Left ventricle myocardium inferior (tissue), 1 donor: ENCODE measurements at regions not wholly inside any gene's neighbourhood (a gene's known extent, or its start where the extent isn't known, plus 50 kb on each side); places are given as distances from the start of the nearest gene placed in this dataset.

Experiments used
- DNase-seq: peaks from one replicate; pipeline ENCODE4 v3.0.0-alpha.2; 2020
- H3K27ac ChIP-seq: fragments of 200-600 bp; replicated peaks from 2 replicates; pipeline ENCODE4 v1.8.0; 2021
- H3K27me3 ChIP-seq: fragments of 200-600 bp; 2 replicates; pipeline ENCODE4 v1.8.0; 2021; ENCODE audit warnings: low read depth
- H3K36me3 ChIP-seq: fragments of 200-600 bp; 2 replicates; pipeline ENCODE4 v1.8.0; 2021
- H3K4me1 ChIP-seq: fragments of 200-600 bp; 2 replicates; pipeline ENCODE4 v1.8.0; 2021
- H3K4me3 ChIP-seq: fragments of 200-600 bp; 2 replicates; pipeline ENCODE4 v1.8.0; 2021; ENCODE audit warnings: mild to moderate bottlenecking, moderate library complexity
- H3K9me3 ChIP-seq: fragments of 200-600 bp; replicated peaks from 2 replicates; pipeline ENCODE4 v1.8.0; 2021
- intact Hi-C: fragments of 100-400 bp; cut with micrococcal nuclease; formaldehyde crosslinking; loops from one replicate; pipeline ENCODE4 v1.11.0; 2022
- TF ChIP-seq, protein P1 (sequence below): fragments of 200-600 bp; IDR thresholded peaks from 2 replicates; pipeline ENCODE4 v1.8.0; 2021; ENCODE audit warnings: antibody characterized with exemption, mild to moderate bottlenecking, borderline replicate concordance
- donor health status: DM: no; HTN: yes; CAD: no; lungs with severe emphysema.

- Histone ChIP-seq H3K4me3 (no peak overlapping the region), H3K9me3 (peaks cover 28% of the 10 kb centered on the region), H3K27ac (no peak overlapping the region), H3K27me3 (peaks cover 2% of the 10 kb centered on the region), H3K4me1 (peaks cover 5% of the 10 kb centered on the region), H3K36me3 (no peaks in the 10 kb centered on the region)
- intact Hi-C loops = no loop called here
- no peak for DNase-seq
- TF ChIP-seq, protein P1, sequence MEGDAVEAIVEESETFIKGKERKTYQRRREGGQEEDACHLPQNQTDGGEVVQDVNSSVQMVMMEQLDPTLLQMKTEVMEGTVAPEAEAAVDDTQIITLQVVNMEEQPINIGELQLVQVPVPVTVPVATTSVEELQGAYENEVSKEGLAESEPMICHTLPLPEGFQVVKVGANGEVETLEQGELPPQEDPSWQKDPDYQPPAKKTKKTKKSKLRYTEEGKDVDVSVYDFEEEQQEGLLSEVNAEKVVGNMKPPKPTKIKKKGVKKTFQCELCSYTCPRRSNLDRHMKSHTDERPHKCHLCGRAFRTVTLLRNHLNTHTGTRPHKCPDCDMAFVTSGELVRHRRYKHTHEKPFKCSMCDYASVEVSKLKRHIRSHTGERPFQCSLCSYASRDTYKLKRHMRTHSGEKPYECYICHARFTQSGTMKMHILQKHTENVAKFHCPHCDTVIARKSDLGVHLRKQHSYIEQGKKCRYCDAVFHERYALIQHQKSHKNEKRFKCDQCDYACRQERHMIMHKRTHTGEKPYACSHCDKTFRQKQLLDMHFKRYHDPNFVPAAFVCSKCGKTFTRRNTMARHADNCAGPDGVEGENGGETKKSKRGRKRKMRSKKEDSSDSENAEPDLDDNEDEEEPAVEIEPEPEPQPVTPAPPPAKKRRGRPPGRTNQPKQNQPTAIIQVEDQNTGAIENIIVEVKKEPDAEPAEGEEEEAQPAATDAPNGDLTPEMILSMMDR = no peak
Observed at GRCh38 chr16:87000001-87000400, 317.2 kb downstream of the C16orf95 start.

GRCh38 chr16:87002717-87003413, 314.3 kb downstream of the C16orf95 start:
- H3K27ac ChIP-seq = no peak overlapping the region
- TF ChIP-seq, protein P1 = no peak

DNA sequence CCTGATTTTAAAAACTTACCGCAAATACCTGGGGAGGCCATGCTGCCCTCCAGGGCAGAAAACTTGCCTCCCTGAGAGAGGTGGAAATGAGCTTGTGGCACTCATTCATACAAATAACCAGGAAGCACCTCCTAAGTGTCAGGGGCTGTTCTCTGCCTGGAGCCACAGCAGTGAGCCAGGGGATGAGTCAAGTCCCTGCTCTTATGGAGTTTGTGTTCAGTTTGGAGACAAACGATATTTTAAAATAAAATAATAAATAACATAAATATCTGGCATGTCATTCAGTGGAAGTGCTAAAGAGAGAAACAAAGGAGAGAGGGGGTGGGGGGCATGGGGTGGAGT, 313.8 kb downstream of the C16orf95 start:
- DNase-seq = no peak
- Histone ChIP-seq H3K36me3 (no peaks in the 10 kb centered on the region), H3K4me3 (no peak overlapping the region), H3K4me1 (no peaks in the 10 kb centered on the region), H3K27ac (no peak overlapping the region), H3K27me3 (no peaks in the 10 kb centered on the region), H3K9me3 (peaks cover 35% of the 10 kb centered on the region)
- TF ChIP-seq, protein P1 = no peak
- intact Hi-C loops = no loop called here

More at GRCh38 chr16:87002717-87003413, 314.3 kb downstream of the C16orf95 start:
- H3K4me1 ChIP-seq = no peaks in the 10 kb centered on the region
- no peaks in the 10 kb centered on the region for H3K36me3 ChIP-seq
- DNase-seq = no peak
- peaks cover 31% of the 10 kb centered on the region for H3K9me3 ChIP-seq
- no peaks in the 10 kb centered on the region for H3K27me3 ChIP-seq
- no peak overlapping the region for H3K4me3 ChIP-seq
- intact Hi-C loops = no loop called here

DNA sequence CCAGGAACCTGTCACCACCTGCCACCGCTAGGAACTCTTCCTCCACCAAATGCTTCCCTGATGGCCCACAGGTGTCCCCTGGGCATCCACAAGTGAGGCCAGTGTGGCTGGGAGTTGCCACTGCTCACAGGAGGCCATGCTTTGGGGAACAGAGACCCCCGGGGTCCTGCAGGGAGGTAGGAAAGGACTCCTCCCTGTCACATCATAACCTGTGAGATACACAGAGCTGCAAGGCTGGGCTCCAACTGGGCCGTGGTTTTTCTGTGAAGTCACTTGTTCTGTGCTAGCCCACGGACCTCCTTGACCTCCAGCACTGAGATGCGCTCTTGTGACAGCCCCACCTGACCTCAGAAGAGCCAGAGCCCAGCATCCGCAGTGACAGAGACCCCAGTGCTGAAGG, 311.2 kb downstream of the C16orf95 start:
- intact Hi-C loops = no loop called here
- TF ChIP-seq, protein P1 = no peak
- Histone ChIP-seq H3K27me3 (no peaks in the 10 kb centered on the region), H3K4me1 (no peaks in the 10 kb centered on the region), H3K27ac (no peak overlapping the region), H3K9me3 (peaks cover 27% of the 10 kb centered on the region), H3K4me3 (no peak overlapping the region), H3K36me3 (no peaks in the 10 kb centered on the region)
- no peak for DNase-seq

- TF ChIP-seq, protein P1 = no peak
Observed at GRCh38 chr16:87006789-87007745, 310.1 kb downstream of the C16orf95 start.

More at GRCh38 chr16:87006789-87007745, 310.1 kb downstream of the C16orf95 start:
- DNase-seq = no peak
- no peaks in the 10 kb centered on the region for H3K36me3 ChIP-seq
- H3K27me3 ChIP-seq = no peaks in the 10 kb centered on the region
- peaks cover 22% of the 10 kb centered on the region for H3K9me3 ChIP-seq
- no peaks in the 10 kb centered on the region for H3K4me1 ChIP-seq
- intact Hi-C loops = no loop called here
- H3K4me3 ChIP-seq = no peak overlapping the region
- H3K27ac ChIP-seq = no peak overlapping the region
